ENCODE measurements at regions not wholly inside any gene's neighbourhood (a gene's known extent, or its start where the extent isn't known, plus 50 kb on each side); places are given as distances from the start of the nearest gene placed in this dataset.
"Not testable (repeated sequence)": the region's sequence is repeated elsewhere in the genome, so short reads cannot be mapped to it uniquely, and the experiment has no call there.

GRCh38 chr17:83192789-83193335, 113.5 kb downstream of the METRNL start:
- not testable (repeated sequence) for H2BK120ac ChIP-seq (ENCODE audit: insufficient read depth, low read length, poor library complexity); H2AFZ ChIP-seq (ENCODE audit: insufficient read depth, low read length, poor library complexity); H3K23ac ChIP-seq (ENCODE audit: low read length); H4K8ac ChIP-seq (ENCODE audit: low read depth, low read length); H3K18ac ChIP-seq (ENCODE audit: low read length); H3K27ac ChIP-seq (ENCODE audit: low read depth, low read length); H3K79me2 ChIP-seq (ENCODE audit: control insufficient read depth, insufficient read depth, low read length, poor library complexity); H2AK5ac ChIP-seq (ENCODE audit: low read length); H2BK12ac ChIP-seq (ENCODE audit: low read length); H3K36me3 ChIP-seq (ENCODE audit: control insufficient read depth in 1 of 2, insufficient read depth in 2 of 2, low read length in 2 of 2); H3K14ac ChIP-seq (ENCODE audit: low read length); H3K4me2 ChIP-seq (ENCODE audit: low read length); H4K91ac ChIP-seq (ENCODE audit: low read depth, low read length); H3K4me3 ChIP-seq (ENCODE audit: low read depth, low read length); H3K9ac ChIP-seq (ENCODE audit: low read length); H3K27me3 ChIP-seq (ENCODE audit: insufficient read depth, low read length); H2BK5ac ChIP-seq (ENCODE audit: low read depth, low read length, poor library complexity); H3K4me1 ChIP-seq (ENCODE audit: control insufficient read depth in 1 of 2, insufficient read depth in 2 of 2, low read length in 2 of 2); H4K12ac ChIP-seq (ENCODE audit: low read depth, low read length); H3K79me1 ChIP-seq (ENCODE audit: low read length); DNase-seq; H3K4ac ChIP-seq (ENCODE audit: low read depth, low read length)
- WGBS (ENCODE audit: extremely low coverage, insufficient coverage, insufficient read length): no CpG with 5 or more reads among the region's 2 CpGs
- peaks cover 62% of the 10 kb centered on the region for H3K9me3 ChIP-seq (ENCODE audit: insufficient read depth, low read depth, low read length)

- H2BK120ac ChIP-seq (ENCODE audit: insufficient read depth, low read length, poor library complexity): no peak overlapping the region
- H2AK5ac ChIP-seq (ENCODE audit: low read length): no peak overlapping the region
- no peak overlapping the region for H4K91ac ChIP-seq (ENCODE audit: low read depth, low read length)
- no peaks in the 10 kb centered on the region for H3K27me3 ChIP-seq (ENCODE audit: insufficient read depth, low read length)
- no peaks in the 10 kb centered on the region for H3K79me2 ChIP-seq (ENCODE audit: control insufficient read depth, insufficient read depth, low read length, poor library complexity)
- H3K9ac ChIP-seq (ENCODE audit: low read length): no peak overlapping the region
- no peaks in the 10 kb centered on the region for H3K36me3 ChIP-seq (ENCODE audit: control insufficient read depth in 1 of 2, insufficient read depth in 2 of 2, low read length in 2 of 2)
- H3K14ac ChIP-seq (ENCODE audit: low read length): no peak overlapping the region
- no peaks in the 10 kb centered on the region for H3K4me1 ChIP-seq (ENCODE audit: control insufficient read depth in 1 of 2, insufficient read depth in 2 of 2, low read length in 2 of 2)
- H3K9me3 ChIP-seq (ENCODE audit: insufficient read depth, low read depth, low read length): peaks cover 65% of the 10 kb centered on the region
- no peak overlapping the region for H3K23ac ChIP-seq (ENCODE audit: low read length)
- H3K4ac ChIP-seq (ENCODE audit: low read depth, low read length): no peak overlapping the region
- no peak overlapping the region for H4K8ac ChIP-seq (ENCODE audit: low read depth, low read length)
- no peak overlapping the region for H3K27ac ChIP-seq (ENCODE audit: low read depth, low read length)
- no CpG with 5 or more reads among the region's 13 CpGs for WGBS (ENCODE audit: extremely low coverage, insufficient coverage, insufficient read length)
- no peaks in the 10 kb centered on the region for H3K79me1 ChIP-seq (ENCODE audit: low read length)
- H3K4me3 ChIP-seq (ENCODE audit: low read depth, low read length): peak overlapping the region; percentile 23
- no peak overlapping the region for H2AFZ ChIP-seq (ENCODE audit: insufficient read depth, low read length, poor library complexity)
- DNase-seq: no peak
- H4K12ac ChIP-seq (ENCODE audit: low read depth, low read length): no peak overlapping the region
- H2BK12ac ChIP-seq (ENCODE audit: low read length): no peak overlapping the region
- no peak overlapping the region for H3K18ac ChIP-seq (ENCODE audit: low read length)
- H2BK5ac ChIP-seq (ENCODE audit: low read depth, low read length, poor library complexity): no peak overlapping the region
- H3K4me2 ChIP-seq (ENCODE audit: low read length): no peak overlapping the region
Measured at GRCh38 chr17:83193336-83194185, 114.2 kb downstream of the METRNL start.

GRCh38 chr17:83194186-83194561, 114.8 kb downstream of the METRNL start:
- no peak overlapping the region for H2AFZ ChIP-seq (ENCODE audit: insufficient read depth, low read length, poor library complexity)
- no peak overlapping the region for H3K9ac ChIP-seq (ENCODE audit: low read length)
- H3K4ac ChIP-seq (ENCODE audit: low read depth, low read length): no peak overlapping the region
- no peak overlapping the region for H3K23ac ChIP-seq (ENCODE audit: low read length)
- no peak overlapping the region for H4K12ac ChIP-seq (ENCODE audit: low read depth, low read length)
- no peaks in the 10 kb centered on the region for H3K4me1 ChIP-seq (ENCODE audit: control insufficient read depth in 1 of 2, insufficient read depth in 2 of 2, low read length in 2 of 2)
- no peak overlapping the region for H3K4me3 ChIP-seq (ENCODE audit: low read depth, low read length)
- no peak overlapping the region for H2AK5ac ChIP-seq (ENCODE audit: low read length)
- DNase-seq: no peak
- H2BK120ac ChIP-seq (ENCODE audit: insufficient read depth, low read length, poor library complexity): no peak overlapping the region
- H4K91ac ChIP-seq (ENCODE audit: low read depth, low read length): no peak overlapping the region
- H3K27ac ChIP-seq (ENCODE audit: low read depth, low read length): no peak overlapping the region
- H3K9me3 ChIP-seq (ENCODE audit: insufficient read depth, low read depth, low read length): peaks cover 71% of the 10 kb centered on the region
- no peak overlapping the region for H3K14ac ChIP-seq (ENCODE audit: low read length)
- no peak overlapping the region for H3K18ac ChIP-seq (ENCODE audit: low read length)
- H4K8ac ChIP-seq (ENCODE audit: low read depth, low read length): no peak overlapping the region
- H3K79me1 ChIP-seq (ENCODE audit: low read length): no peaks in the 10 kb centered on the region
- no peak overlapping the region for H3K4me2 ChIP-seq (ENCODE audit: low read length)
- H2BK5ac ChIP-seq (ENCODE audit: low read depth, low read length, poor library complexity): no peak overlapping the region
- H3K27me3 ChIP-seq (ENCODE audit: insufficient read depth, low read length): no peaks in the 10 kb centered on the region
- H2BK12ac ChIP-seq (ENCODE audit: low read length): no peak overlapping the region
- whole genome bisulfite sequencing (ENCODE audit: extremely low coverage, insufficient coverage, insufficient read length): no CpG with 5 or more reads among the region's 7 CpGs
- no peaks in the 10 kb centered on the region for H3K36me3 ChIP-seq (ENCODE audit: control insufficient read depth in 1 of 2, insufficient read depth in 2 of 2, low read length in 2 of 2)
- no peaks in the 10 kb centered on the region for H3K79me2 ChIP-seq (ENCODE audit: control insufficient read depth, insufficient read depth, low read length, poor library complexity)

GRCh38 chr17:83194761-83195329, 115.4 kb downstream of the METRNL start:
- H3K79me1 ChIP-seq (ENCODE audit: low read length): no peaks in the 10 kb centered on the region
- no peak for DNase-seq
- no peak overlapping the region for H3K14ac ChIP-seq (ENCODE audit: low read length)
- no peaks in the 10 kb centered on the region for H3K79me2 ChIP-seq (ENCODE audit: control insufficient read depth, insufficient read depth, low read length, poor library complexity)
- H3K4me2 ChIP-seq (ENCODE audit: low read length): no peak overlapping the region
- no peak overlapping the region for H3K9ac ChIP-seq (ENCODE audit: low read length)
- H3K4me1 ChIP-seq (ENCODE audit: control insufficient read depth in 1 of 2, insufficient read depth in 2 of 2, low read length in 2 of 2): no peaks in the 10 kb centered on the region
- H4K8ac ChIP-seq (ENCODE audit: low read depth, low read length): no peak overlapping the region
- H4K12ac ChIP-seq (ENCODE audit: low read depth, low read length): no peak overlapping the region
- peaks cover 69% of the 10 kb centered on the region for H3K9me3 ChIP-seq (ENCODE audit: insufficient read depth, low read depth, low read length)
- H3K23ac ChIP-seq (ENCODE audit: low read length): no peak overlapping the region
- no CpG with 5 or more reads among the region's 24 CpGs for WGBS (ENCODE audit: extremely low coverage, insufficient coverage, insufficient read length)
- no peak overlapping the region for H3K27ac ChIP-seq (ENCODE audit: low read depth, low read length)
- H3K18ac ChIP-seq (ENCODE audit: low read length): no peak overlapping the region
- H3K4ac ChIP-seq (ENCODE audit: low read depth, low read length): no peak overlapping the region
- H2AK5ac ChIP-seq (ENCODE audit: low read length): no peak overlapping the region
- H3K4me3 ChIP-seq (ENCODE audit: low read depth, low read length): no peak overlapping the region
- H2AFZ ChIP-seq (ENCODE audit: insufficient read depth, low read length, poor library complexity): no peak overlapping the region
- H3K27me3 ChIP-seq (ENCODE audit: insufficient read depth, low read length): no peaks in the 10 kb centered on the region
- H3K36me3 ChIP-seq (ENCODE audit: control insufficient read depth in 1 of 2, insufficient read depth in 2 of 2, low read length in 2 of 2): no peaks in the 10 kb centered on the region
- H4K91ac ChIP-seq (ENCODE audit: low read depth, low read length): no peak overlapping the region
- H2BK12ac ChIP-seq (ENCODE audit: low read length): no peak overlapping the region
- no peak overlapping the region for H2BK120ac ChIP-seq (ENCODE audit: insufficient read depth, low read length, poor library complexity)
- no peak overlapping the region for H2BK5ac ChIP-seq (ENCODE audit: low read depth, low read length, poor library complexity)
